ENCODE measurements at regions not wholly inside any gene's neighbourhood (a gene's known extent, or its start where the extent isn't known, plus 50 kb on each side); places are given as distances from the start of the nearest gene placed in this dataset.

GRCh38 chr1:218674280-218674773 is 329.2 kb downstream of the TGFB2 start:
- Histone ChIP-seq H3K27ac (peak overlapping the region; percentile 26 to 43), H3K4me1 (peaks cover 0 to 10% of the 10 kb centered on the region in 2 donors), H3K36me3 (no peaks in the 10 kb centered on the region), H3K27me3 (no peaks in the 10 kb centered on the region), H3K9me3 (no peaks in the 10 kb centered on the region), H3K4me3 (peak overlapping the region in 1 of 2 donors; percentile 22)
- DNase-seq (ENCODE audit: low spot score), result peak; percentile 59
- TF ChIP-seq, protein P1, sequence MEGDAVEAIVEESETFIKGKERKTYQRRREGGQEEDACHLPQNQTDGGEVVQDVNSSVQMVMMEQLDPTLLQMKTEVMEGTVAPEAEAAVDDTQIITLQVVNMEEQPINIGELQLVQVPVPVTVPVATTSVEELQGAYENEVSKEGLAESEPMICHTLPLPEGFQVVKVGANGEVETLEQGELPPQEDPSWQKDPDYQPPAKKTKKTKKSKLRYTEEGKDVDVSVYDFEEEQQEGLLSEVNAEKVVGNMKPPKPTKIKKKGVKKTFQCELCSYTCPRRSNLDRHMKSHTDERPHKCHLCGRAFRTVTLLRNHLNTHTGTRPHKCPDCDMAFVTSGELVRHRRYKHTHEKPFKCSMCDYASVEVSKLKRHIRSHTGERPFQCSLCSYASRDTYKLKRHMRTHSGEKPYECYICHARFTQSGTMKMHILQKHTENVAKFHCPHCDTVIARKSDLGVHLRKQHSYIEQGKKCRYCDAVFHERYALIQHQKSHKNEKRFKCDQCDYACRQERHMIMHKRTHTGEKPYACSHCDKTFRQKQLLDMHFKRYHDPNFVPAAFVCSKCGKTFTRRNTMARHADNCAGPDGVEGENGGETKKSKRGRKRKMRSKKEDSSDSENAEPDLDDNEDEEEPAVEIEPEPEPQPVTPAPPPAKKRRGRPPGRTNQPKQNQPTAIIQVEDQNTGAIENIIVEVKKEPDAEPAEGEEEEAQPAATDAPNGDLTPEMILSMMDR (IDR thresholded peaks at IDR 0.05), result no peak

DNA sequence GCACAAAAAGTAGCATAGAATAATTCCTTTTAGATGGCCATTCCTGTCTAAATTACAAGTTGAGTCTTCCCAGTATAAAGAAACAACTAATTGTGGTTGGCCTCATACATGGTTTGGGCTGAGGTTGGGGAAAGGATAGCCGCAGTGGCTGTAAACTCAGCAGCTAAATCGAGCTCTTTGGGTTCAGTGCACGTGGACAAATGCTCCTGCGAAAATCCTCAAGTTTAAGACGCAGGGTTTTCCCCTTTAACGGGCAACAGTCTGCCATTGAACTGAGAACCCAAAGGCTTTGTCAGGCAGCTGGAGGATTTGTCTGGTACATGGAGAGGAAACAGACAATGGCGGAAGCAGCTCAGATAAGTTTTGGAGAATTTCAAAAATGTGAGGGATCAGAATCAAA is 331.9 kb downstream of the TGFB2 start:
- Histone ChIP-seq H3K4me3 (no peak overlapping the region), H3K4me1 (peaks cover 0 to 10% of the 10 kb centered on the region in 2 donors), H3K27me3 (no peaks in the 10 kb centered on the region), H3K36me3 (no peaks in the 10 kb centered on the region), H3K27ac (no peak overlapping the region), H3K9me3 (no peaks in the 10 kb centered on the region)
- TF ChIP-seq, protein P1 (IDR thresholded peaks at IDR 0.05), result no peak
- DNase-seq (ENCODE audit: low spot score), result no peak

DNA sequence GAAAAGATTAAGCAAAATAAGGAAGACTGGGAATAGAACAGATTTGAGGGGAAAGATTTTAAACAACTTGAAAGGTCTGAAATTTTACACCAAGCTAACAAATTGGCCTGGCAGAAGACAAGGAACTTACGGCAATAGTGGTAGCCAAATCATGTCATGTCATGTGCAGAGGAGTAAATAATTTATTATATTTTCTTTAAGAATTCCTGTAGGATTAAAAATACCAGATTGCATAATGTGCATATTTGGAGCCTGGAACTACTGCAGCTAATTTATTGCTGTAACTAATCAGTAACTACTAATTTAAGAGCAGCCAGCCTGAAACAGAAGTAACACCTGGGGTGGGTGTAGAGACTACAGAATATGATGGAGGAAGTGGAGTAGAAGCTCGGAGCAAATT is 334.3 kb downstream of the TGFB2 start:
- Histone ChIP-seq H3K27ac (no peak overlapping the region), H3K4me1 (peaks cover 0 to 3% of the 10 kb centered on the region in 2 donors), H3K27me3 (no peaks in the 10 kb centered on the region), H3K4me3 (no peak overlapping the region), H3K36me3 (no peaks in the 10 kb centered on the region), H3K9me3 (no peaks in the 10 kb centered on the region)
- no peak for DNase-seq (ENCODE audit: low spot score)
- TF ChIP-seq, protein P1 (IDR thresholded peaks at IDR 0.05), result no peak

GRCh38 chr1:218679988-218680748 is 335.0 kb downstream of the TGFB2 start:
- Histone ChIP-seq H3K9me3 (no peaks in the 10 kb centered on the region), H3K4me1 (no peaks in the 10 kb centered on the region), H3K4me3 (no peak overlapping the region), H3K36me3 (no peaks in the 10 kb centered on the region), H3K27me3 (no peaks in the 10 kb centered on the region), H3K27ac (no peak overlapping the region)
- no peak for DNase-seq (ENCODE audit: low spot score)
- TF ChIP-seq, protein P1 (IDR thresholded peaks at IDR 0.05), result no peak

DNA sequence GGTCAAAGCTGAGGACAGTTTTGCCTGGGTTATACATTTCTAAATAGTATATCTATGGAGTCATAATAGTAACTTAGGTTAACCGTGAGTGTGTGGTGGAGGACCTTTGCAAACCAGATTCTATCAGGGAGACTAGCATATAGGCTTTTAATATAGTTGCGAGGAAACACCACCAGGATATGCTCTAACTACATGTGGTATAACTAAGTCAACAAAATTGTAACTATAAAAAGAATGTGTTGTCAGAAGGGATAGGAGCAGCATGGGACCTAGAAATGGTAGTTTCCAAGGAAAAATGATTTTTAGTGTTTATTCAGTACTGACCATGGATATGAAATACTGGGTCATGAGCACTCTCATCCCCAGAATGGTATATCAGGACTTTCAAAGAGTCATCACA is 338.1 kb downstream of the TGFB2 start:
- TF ChIP-seq, protein P1 (IDR thresholded peaks at IDR 0.05), result no peak
- Histone ChIP-seq H3K27ac (no peak overlapping the region), H3K4me3 (no peak overlapping the region), H3K27me3 (no peaks in the 10 kb centered on the region), H3K4me1 (no peaks in the 10 kb centered on the region), H3K9me3 (no peaks in the 10 kb centered on the region), H3K36me3 (no peaks in the 10 kb centered on the region)
- no peak for DNase-seq (ENCODE audit: low spot score)
